Endothelial cell (in vitro differentiated cells): ENCODE measurements at regions not wholly inside any gene's neighbourhood (a gene's known extent, or its start where the extent isn't known, plus 50 kb on each side); places are given as distances from the start of the nearest gene placed in this dataset.
"Not testable (repeated sequence)": the region's sequence is repeated elsewhere in the genome, so short reads cannot be mapped to it uniquely, and the experiment has no call there.

Experiments
- DNase-seq: peaks from one replicate; pipeline ENCODE4 v3.0.0; 2021; ENCODE audit warnings: low spot score
- H3K27ac Mint-ChIP-seq: one replicate; pipeline ENCODE4 v1.8.0; 2021; ENCODE audit warnings: mixed read lengths, inconsistent platforms; ENCODE audit not compliant: unreplicated experiment
- H3K27me3 Mint-ChIP-seq: one replicate; pipeline ENCODE4 v1.8.0; 2021; ENCODE audit warnings: mild to moderate bottlenecking, moderate library complexity, mixed read lengths, inconsistent platforms; ENCODE audit not compliant: unreplicated experiment
- H3K36me3 Mint-ChIP-seq: one replicate; pipeline ENCODE4 v1.8.0; 2021; ENCODE audit warnings: mild to moderate bottlenecking, low read depth, mixed read lengths, inconsistent platforms; ENCODE audit not compliant: unreplicated experiment
- H3K4me1 Mint-ChIP-seq: one replicate; pipeline ENCODE4 v1.8.0; 2021; ENCODE audit warnings: mild to moderate bottlenecking, mixed read lengths, inconsistent platforms; ENCODE audit not compliant: unreplicated experiment
- H3K4me3 Mint-ChIP-seq: one replicate; pipeline ENCODE4 v1.8.0; 2021; ENCODE audit warnings: mild to moderate bottlenecking, mixed read lengths, inconsistent platforms; ENCODE audit not compliant: unreplicated experiment
- H3K9me3 Mint-ChIP-seq: one replicate; pipeline ENCODE4 v1.8.0; 2021; ENCODE audit warnings: mixed read lengths, inconsistent platforms; ENCODE audit not compliant: unreplicated experiment
- TF ChIP-seq, protein P1 (sequence below): fragments of 200-600 bp; sonication (generic); IDR thresholded peaks from one replicate; pipeline ENCODE4 v1.5.0; 2021; ENCODE audit warnings: antibody characterized with exemption; ENCODE audit not compliant: unreplicated experiment

GRCh38 chr3:137583256-137583655 is 180.9 kb upstream of the SOX14 start:
- Mint-ChIP-seq H3K4me3 (no peak overlapping the region), H3K4me1 (no peaks in the 10 kb centered on the region), H3K9me3 (no peaks in the 10 kb centered on the region), H3K27me3 (no peaks in the 10 kb centered on the region), H3K27ac (no peak overlapping the region), H3K36me3 (peaks cover 12% of the 10 kb centered on the region)
- TF ChIP-seq, protein P1, sequence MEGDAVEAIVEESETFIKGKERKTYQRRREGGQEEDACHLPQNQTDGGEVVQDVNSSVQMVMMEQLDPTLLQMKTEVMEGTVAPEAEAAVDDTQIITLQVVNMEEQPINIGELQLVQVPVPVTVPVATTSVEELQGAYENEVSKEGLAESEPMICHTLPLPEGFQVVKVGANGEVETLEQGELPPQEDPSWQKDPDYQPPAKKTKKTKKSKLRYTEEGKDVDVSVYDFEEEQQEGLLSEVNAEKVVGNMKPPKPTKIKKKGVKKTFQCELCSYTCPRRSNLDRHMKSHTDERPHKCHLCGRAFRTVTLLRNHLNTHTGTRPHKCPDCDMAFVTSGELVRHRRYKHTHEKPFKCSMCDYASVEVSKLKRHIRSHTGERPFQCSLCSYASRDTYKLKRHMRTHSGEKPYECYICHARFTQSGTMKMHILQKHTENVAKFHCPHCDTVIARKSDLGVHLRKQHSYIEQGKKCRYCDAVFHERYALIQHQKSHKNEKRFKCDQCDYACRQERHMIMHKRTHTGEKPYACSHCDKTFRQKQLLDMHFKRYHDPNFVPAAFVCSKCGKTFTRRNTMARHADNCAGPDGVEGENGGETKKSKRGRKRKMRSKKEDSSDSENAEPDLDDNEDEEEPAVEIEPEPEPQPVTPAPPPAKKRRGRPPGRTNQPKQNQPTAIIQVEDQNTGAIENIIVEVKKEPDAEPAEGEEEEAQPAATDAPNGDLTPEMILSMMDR = no peak
- DNase-seq = no peak

GRCh38 chr3:137588871-137589270 is 175.2 kb upstream of the SOX14 start:
- Mint-ChIP-seq H3K27me3 (peaks cover 2% of the 10 kb centered on the region), H3K36me3 (peaks cover 6% of the 10 kb centered on the region), H3K4me1 (no peaks in the 10 kb centered on the region), H3K9me3 (no peaks in the 10 kb centered on the region), H3K27ac (no peak overlapping the region), H3K4me3 (no peak overlapping the region)
- DNase-seq = no peak
- TF ChIP-seq, protein P1 = no peak

DNA sequence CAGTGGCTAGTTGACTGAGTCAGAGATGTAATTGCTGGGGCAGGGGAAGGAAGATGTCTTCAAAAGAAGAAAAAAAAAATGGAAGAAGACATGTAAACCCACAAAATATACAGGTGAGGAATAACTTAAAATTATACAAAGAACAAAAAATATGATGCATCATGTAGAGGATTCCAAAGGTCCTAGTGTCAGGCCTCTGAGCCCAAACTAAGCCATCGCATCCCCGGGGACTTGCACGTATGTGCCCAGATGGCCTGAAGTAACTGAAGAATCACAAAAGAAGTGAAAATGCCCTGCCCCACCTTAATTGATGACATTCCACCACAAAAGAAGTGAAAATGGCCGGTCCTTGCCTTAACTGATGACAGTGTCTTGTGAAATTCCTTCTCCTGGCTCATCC is 168.7 kb upstream of the SOX14 start:
- H3K36me3 Mint-ChIP-seq, H3K27ac Mint-ChIP-seq, DNase-seq, H3K27me3 Mint-ChIP-seq, H3K4me1 Mint-ChIP-seq, H3K4me3 Mint-ChIP-seq, H3K9me3 Mint-ChIP-seq: not testable (repeated sequence)

GRCh38 chr3:137610723-137611122 is 153.4 kb upstream of the SOX14 start:
- Mint-ChIP-seq H3K27me3 (peaks cover 3% of the 10 kb centered on the region), H3K4me1 (peaks cover 18% of the 10 kb centered on the region), H3K36me3 (no peaks in the 10 kb centered on the region), H3K4me3 (no peak overlapping the region), H3K9me3 (no peaks in the 10 kb centered on the region), H3K27ac (no peak overlapping the region)
- TF ChIP-seq, protein P1 = no peak
- no peak for DNase-seq

DNA sequence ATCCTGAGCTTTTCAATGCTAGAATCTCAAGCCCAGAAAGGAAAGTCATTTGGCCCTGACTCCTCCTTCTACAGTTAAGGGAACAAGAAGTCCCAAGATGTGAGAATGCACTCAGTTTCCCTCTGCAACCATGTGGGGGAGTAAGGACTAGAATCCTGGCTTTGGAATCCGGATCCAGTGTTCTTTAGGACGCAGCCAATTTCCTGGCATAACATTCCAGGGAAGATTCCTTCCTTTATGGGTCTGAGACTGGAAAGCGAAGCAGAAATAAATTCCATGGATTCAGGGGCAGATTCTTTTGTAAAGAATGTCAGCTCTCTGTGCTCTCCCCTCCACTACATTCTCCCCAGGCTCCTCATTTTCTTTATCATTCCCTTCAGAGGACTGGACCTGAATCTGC is 151.8 kb upstream of the SOX14 start:
- Mint-ChIP-seq H3K36me3 (no peaks in the 10 kb centered on the region), H3K4me3 (no peak overlapping the region), H3K27ac (peak overlapping the region; percentile 33), H3K27me3 (peaks cover 3% of the 10 kb centered on the region), H3K9me3 (no peaks in the 10 kb centered on the region), H3K4me1 (peaks cover 18% of the 10 kb centered on the region)
- TF ChIP-seq, protein P1 = no peak
- peak; percentile 47 for DNase-seq
